CD14-positive monocyte (primary cell): ENCODE measurements at regions not wholly inside any gene's neighbourhood (a gene's known extent, or its start where the extent isn't known, plus 50 kb on each side); places are given as distances from the start of the nearest gene placed in this dataset.

ENCODE experiments used
- DNase-seq, 3 donors: peaks; one replicate each; pipeline ENCODE4 v3.0.0-alpha.2; 2011 to 2022
- H2AFZ ChIP-seq: 2 replicates; pipeline ENCODE4 v1.6.0; 2012; ENCODE audit warnings: mild to moderate bottlenecking, low read depth, low read length, inconsistent platforms; ENCODE audit not compliant: insufficient read depth, poor library complexity, severe bottlenecking
- H3K27ac ChIP-seq, 2 donors: 1 replicate in 1 of 2; 2 replicates in 1 of 2; pipeline ENCODE4 v1.5.1; 2012 to 2013; ENCODE audit warnings: low read length in 2 of 2, control low read depth in 1 of 2, inconsistent platforms in 1 of 2, low read depth in 1 of 2, mild to moderate bottlenecking in 1 of 2
- H3K27me3 ChIP-seq, 2 donors: one replicate each; pipeline versions ENCODE4 v1.6.0 to v1.6.1; 2011 to 2013; ENCODE audit warnings: low read length in 2 of 2; ENCODE audit not compliant: control insufficient read depth in 2 of 2, insufficient read depth in 2 of 2
- H3K36me3 ChIP-seq, 2 donors: replicated peaks in 1 of 2; 1 replicate in 1 of 2; 2 replicates in 1 of 2; pipeline versions ENCODE4 v1.5.1 to v1.6.1; 2012 to 2013; ENCODE audit warnings: low read length in 2 of 2, control low read depth in 1 of 2, inconsistent platforms in 1 of 2, mild to moderate bottlenecking in 1 of 2; ENCODE audit not compliant: insufficient read depth in 2 of 2, control insufficient read depth in 1 of 2
- H3K4me1 ChIP-seq, 2 donors: 1 replicate in 1 of 2; 2 replicates in 1 of 2; pipeline versions ENCODE4 v1.5.1 to v1.6.1; 2012 to 2013; ENCODE audit warnings: low read length in 2 of 2, control low read depth in 1 of 2, inconsistent platforms in 1 of 2, mild to moderate bottlenecking in 1 of 2, moderate library complexity in 1 of 2; ENCODE audit not compliant: insufficient read depth in 2 of 2, control insufficient read depth in 1 of 2
- H3K4me2 ChIP-seq: replicated peaks from 2 replicates; pipeline ENCODE3; 2012; ENCODE audit warnings: low read length, moderate library complexity, mild to moderate bottlenecking; ENCODE audit not compliant: poor library complexity, severe bottlenecking; ENCODE audit errors: extremely low read depth
- H3K4me3 ChIP-seq, 3 experiments: fragments of 200-600 bp in 1 of 3; sonication (generic) in 1 of 3; replicated peaks in 1 of 3; 1 replicate in 2 of 3; 2 replicates in 1 of 3; pipeline ENCODE4 v1.5.1; 2011 to 2013; ENCODE audit warnings: low read length in 3 of 3, mild to moderate bottlenecking in 3 of 3, control low read depth in 2 of 3, low read depth in 2 of 3, inconsistent platforms in 1 of 3, moderate library complexity in 1 of 3
- H3K79me2 ChIP-seq: 2 replicates; pipeline ENCODE4 v1.6.0; 2012; ENCODE audit warnings: mild to moderate bottlenecking, control low read depth, inconsistent platforms, low read length, moderate library complexity; ENCODE audit not compliant: insufficient read depth
- H3K9ac ChIP-seq: 2 replicates; pipeline ENCODE4 v1.6.0; 2017; ENCODE audit warnings: low read length, mild to moderate bottlenecking; ENCODE audit not compliant: insufficient read depth, poor library complexity, severe bottlenecking
- H3K9me3 ChIP-seq, 2 donors: replicated peaks in 1 of 2; 1 replicate in 1 of 2; 2 replicates in 1 of 2; pipeline versions ENCODE4 v1.5.1 to v1.6.1; 2012 to 2013; ENCODE audit warnings: low read length in 2 of 2, control low read depth in 1 of 2; ENCODE audit not compliant: control insufficient read depth in 1 of 2, insufficient read depth in 1 of 2
- H4K20me1 ChIP-seq: 2 replicates; pipeline ENCODE4 v1.6.0; 2012; ENCODE audit warnings: mild to moderate bottlenecking, low read length, control low read depth, moderate library complexity; ENCODE audit not compliant: insufficient read depth
- H3K27ac Mint-ChIP-seq, 7 donors: one replicate each; pipeline ENCODE4 v1.8.0; 2020; ENCODE audit warnings: mild to moderate bottlenecking in 7 of 7, mixed read lengths in 7 of 7, moderate library complexity in 6 of 7, inconsistent platforms in 2 of 7
- H3K27me3 Mint-ChIP-seq, 3 donors: one replicate each; pipeline ENCODE4 v1.8.0; 2021 to 2022; ENCODE audit warnings: low read depth in 3 of 3, mild to moderate bottlenecking in 3 of 3, mixed read lengths in 3 of 3, moderate library complexity in 3 of 3, inconsistent platforms in 1 of 3
- H3K36me3 Mint-ChIP-seq, 2 donors: one replicate each; pipeline ENCODE4 v1.8.0; 2020; ENCODE audit warnings: mixed read lengths in 2 of 2, inconsistent platforms in 1 of 2, mild to moderate bottlenecking in 1 of 2
- H3K4me1 Mint-ChIP-seq: one replicate; pipeline ENCODE4 v1.8.0; 2020; ENCODE audit warnings: mild to moderate bottlenecking, mixed read lengths
- H3K4me3 Mint-ChIP-seq, 2 donors: one replicate each; pipeline ENCODE4 v1.8.0; 2020; ENCODE audit warnings: mild to moderate bottlenecking in 2 of 2, mixed read lengths in 2 of 2, moderate library complexity in 1 of 2
- H3K9me3 Mint-ChIP-seq, 7 donors: one replicate each; pipeline ENCODE4 v1.8.0; 2020 to 2022; ENCODE audit warnings: mixed read lengths in 7 of 7, mild to moderate bottlenecking in 6 of 7, moderate library complexity in 6 of 7, inconsistent platforms in 2 of 7
- CTCF ChIP-seq: fragments of 200-600 bp; IDR thresholded peaks from one replicate; pipeline ENCODE4 v1.8.0; 2022; ENCODE audit warnings: antibody characterized with exemption, mild to moderate bottlenecking
- WGBS: methylation state at CpG from one replicate; pipeline ENCODE4 v1.1.5; 2013; ENCODE audit warnings: missing lambda C conversion rate; ENCODE audit not compliant: insufficient coverage; 5-methylcytosine and 5-hydroxymethylcytosine counted together
- intact Hi-C, 2 donors: fragments of 100-400 bp; cut with micrococcal nuclease; formaldehyde crosslinking; loops; one replicate each; pipeline versions ENCODE4 v1.15.0 to v1.15.1; 2023

- Mint-ChIP-seq H3K27me3 (peaks cover 0 to 1% (median 0%) of the 10 kb centered on the region in 3 donors), H3K4me1 (no peaks in the 10 kb centered on the region), H3K9me3 (peaks cover 0 to 2% (median 0%) of the 10 kb centered on the region in 7 donors), H3K4me3 (no peak overlapping the region), H3K36me3 (no peaks in the 10 kb centered on the region), H3K27ac (no peak overlapping the region)
- no peak for TF ChIP-seq CTCF
- 100% methylated on average over 1 of the region's 1 CpG for WGBS
- Histone ChIP-seq H3K4me3 (no peak overlapping the region), H3K27ac (no peak overlapping the region), H4K20me1 (no peaks in the 10 kb centered on the region), H3K9ac (no peak overlapping the region), H3K4me1 (no peaks in the 10 kb centered on the region), H3K4me2 (no peak overlapping the region), H3K9me3 (no peaks in the 10 kb centered on the region), H3K36me3 (no peaks in the 10 kb centered on the region), H3K79me2 (no peaks in the 10 kb centered on the region), H2AFZ (no peak overlapping the region), H3K27me3 (no peaks in the 10 kb centered on the region)
- DNase-seq = no peak
- intact Hi-C loops = no loop called here
Observed at GRCh38 chr2:149738767-149739166, 151.2 kb upstream of the MMADHC start.

- no peak for TF ChIP-seq CTCF
- intact Hi-C loops = no loop called here
Observed at GRCh38 chr2:149737896-149738295, 150.3 kb upstream of the MMADHC start.

More at GRCh38 chr2:149737896-149738295, 150.3 kb upstream of the MMADHC start:
- H3K9ac ChIP-seq = no peak overlapping the region
- no peaks in the 10 kb centered on the region for H3K4me1 ChIP-seq
- Mint-ChIP-seq H3K4me3 (no peak overlapping the region), H3K27ac (no peak overlapping the region), H3K36me3 (no peaks in the 10 kb centered on the region), H3K4me1 (no peaks in the 10 kb centered on the region), H3K27me3 (peaks cover 0 to 1% (median 0%) of the 10 kb centered on the region in 3 donors), H3K9me3 (peaks cover 0 to 2% (median under 1%) of the 10 kb centered on the region in 7 donors)
- H3K27ac ChIP-seq = no peak overlapping the region
- DNase-seq = no peak
- H3K4me2 ChIP-seq = no peak overlapping the region
- H3K36me3 ChIP-seq = no peaks in the 10 kb centered on the region
- no peak overlapping the region for H2AFZ ChIP-seq
- no peaks in the 10 kb centered on the region for H3K27me3 ChIP-seq
- no peaks in the 10 kb centered on the region for H4K20me1 ChIP-seq
- H3K79me2 ChIP-seq = no peaks in the 10 kb centered on the region
- no CpG with 5 or more reads among the region's 2 CpGs for WGBS
- H3K4me3 ChIP-seq = no peak overlapping the region
- H3K9me3 ChIP-seq = no peaks in the 10 kb centered on the region
